ACC112 (cell line): ENCODE measurements at regions not wholly inside any gene's neighbourhood (a gene's known extent, or its start where the extent isn't known, plus 50 kb on each side); places are given as distances from the start of the nearest gene placed in this dataset.

Source experiments
- H2AFZ ChIP-seq: fragments of 200-600 bp; sonication (generic); one replicate; pipeline ENCODE4 v1.6.0; 2017; ENCODE audit warnings: antibody characterized with exemption, low read length; ENCODE audit not compliant: unreplicated experiment
- H3K27ac ChIP-seq: fragments of 200-600 bp; sonication (generic); 2 replicates; pipeline ENCODE4 v1.5.1; 2014; ENCODE audit warnings: low read depth, mild to moderate bottlenecking, antibody characterized with exemption, low read length, moderate library complexity
- H3K27me3 ChIP-seq: fragments of 200-600 bp; sonication (generic); 2 replicates; pipeline ENCODE4 v1.6.1; 2014; ENCODE audit warnings: mild to moderate bottlenecking, antibody characterized with exemption, low read length, moderate library complexity, mixed read lengths; ENCODE audit not compliant: insufficient read depth
- H3K36me3 ChIP-seq: fragments of 200-600 bp; sonication (generic); 2 replicates; pipeline ENCODE4 v1.6.1; 2016; ENCODE audit warnings: mild to moderate bottlenecking, antibody characterized with exemption, low read length, moderate library complexity, mixed read lengths; ENCODE audit not compliant: insufficient read depth
- H3K4me1 ChIP-seq: fragments of 200-600 bp; sonication (generic); one replicate; pipeline ENCODE4 v1.6.1; 2016; ENCODE audit warnings: low read length, mixed read lengths; ENCODE audit not compliant: insufficient read depth, unreplicated experiment, control insufficient read depth
- H3K4me3 ChIP-seq: fragments of 200-600 bp; sonication (generic); 2 replicates; pipeline ENCODE4 v1.5.1; 2014; ENCODE audit warnings: mild to moderate bottlenecking, low read depth, low read length
- H3K79me2 ChIP-seq: fragments of 200-600 bp; sonication (generic); one replicate; pipeline ENCODE4 v1.6.0; 2016; ENCODE audit warnings: low read length; ENCODE audit not compliant: control insufficient read depth, unreplicated experiment, insufficient read depth

DNA sequence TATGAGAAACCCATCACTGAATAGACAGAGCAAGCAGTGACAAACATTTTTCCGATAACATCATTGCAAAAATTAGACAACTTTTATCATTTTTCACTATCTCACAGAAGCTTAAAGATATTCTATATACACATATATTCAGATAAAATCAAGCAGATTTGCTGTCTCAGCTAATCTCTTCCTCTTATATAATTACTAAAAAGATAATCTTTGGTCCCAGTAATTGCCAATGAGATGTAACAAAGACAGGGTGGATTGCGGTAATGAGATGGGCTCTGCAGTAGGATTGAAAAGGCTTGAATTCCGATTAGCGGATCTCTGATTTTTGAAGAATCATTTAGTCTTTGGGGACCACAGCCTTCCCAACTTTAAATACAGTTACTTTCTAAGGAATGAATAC is 63.5 kb downstream of the SYT4 start:
- H2AFZ ChIP-seq, result no peak overlapping the region
- no peaks in the 10 kb centered on the region for H3K4me1 ChIP-seq

GRCh38 chr18:43211059-43211458 is 66.2 kb downstream of the SYT4 start:
- H3K27me3 ChIP-seq, result no peaks in the 10 kb centered on the region
- H3K79me2 ChIP-seq, result no peaks in the 10 kb centered on the region
- no peaks in the 10 kb centered on the region for H3K4me1 ChIP-seq
- H3K27ac ChIP-seq, result no peak overlapping the region
- no peaks in the 10 kb centered on the region for H3K36me3 ChIP-seq
- no peak overlapping the region for H3K4me3 ChIP-seq
- no peak overlapping the region for H2AFZ ChIP-seq

More for the DNA sequence above, 63.5 kb downstream of the SYT4 start:
- H3K36me3 ChIP-seq, result no peaks in the 10 kb centered on the region
- H3K4me3 ChIP-seq, result no peak overlapping the region
- H3K79me2 ChIP-seq, result no peaks in the 10 kb centered on the region
- H3K27ac ChIP-seq, result no peak overlapping the region
- H3K27me3 ChIP-seq, result no peaks in the 10 kb centered on the region

- no peaks in the 10 kb centered on the region for H3K27me3 ChIP-seq
- H3K27ac ChIP-seq, result no peak overlapping the region
- H3K4me3 ChIP-seq, result no peak overlapping the region
- H2AFZ ChIP-seq, result no peak overlapping the region
- no peaks in the 10 kb centered on the region for H3K79me2 ChIP-seq
- H3K36me3 ChIP-seq, result no peaks in the 10 kb centered on the region
- peaks cover 7% of the 10 kb centered on the region for H3K4me1 ChIP-seq
Observed at GRCh38 chr18:43195421-43195820, 79.9 kb upstream of the RIT2 start.

GRCh38 chr18:43193336-43193735 is 77.9 kb upstream of the RIT2 start:
- H3K27me3 ChIP-seq, result no peaks in the 10 kb centered on the region

GRCh38 chr18:43192408-43192807 is 76.9 kb upstream of the RIT2 start:
- peaks cover 7% of the 10 kb centered on the region for H3K4me1 ChIP-seq
- no peaks in the 10 kb centered on the region for H3K36me3 ChIP-seq
- no peaks in the 10 kb centered on the region for H3K79me2 ChIP-seq
- H3K27me3 ChIP-seq, result no peaks in the 10 kb centered on the region
- peak overlapping the region; percentile 63 for H2AFZ ChIP-seq
- H3K27ac ChIP-seq, result no peak overlapping the region
- no peak overlapping the region for H3K4me3 ChIP-seq

More at GRCh38 chr18:43193336-43193735, 77.9 kb upstream of the RIT2 start:
- no peaks in the 10 kb centered on the region for H3K79me2 ChIP-seq
- H3K27ac ChIP-seq, result no peak overlapping the region
- no peak overlapping the region for H3K4me3 ChIP-seq
- H3K36me3 ChIP-seq, result no peaks in the 10 kb centered on the region
- no peak overlapping the region for H2AFZ ChIP-seq
- H3K4me1 ChIP-seq, result peaks cover 7% of the 10 kb centered on the region

DNA sequence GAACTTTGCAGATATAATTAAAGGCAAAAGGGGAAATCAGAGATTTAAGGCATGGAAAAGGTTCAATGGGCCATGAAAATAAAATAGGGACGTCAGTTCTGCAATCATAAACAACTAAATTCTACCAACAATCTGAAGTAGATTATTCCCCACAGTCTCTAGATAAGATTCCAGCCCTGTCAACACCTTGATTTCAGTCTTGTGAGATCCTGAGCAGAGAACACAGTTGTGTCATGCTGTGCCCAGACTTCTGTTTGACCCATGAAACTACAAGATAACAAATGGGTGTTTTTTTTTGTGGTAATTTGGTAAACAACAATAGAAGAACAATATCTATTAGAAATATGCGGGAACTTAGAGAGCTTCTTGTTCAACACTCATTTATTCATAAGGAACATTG is 66.2 kb upstream of the RIT2 start:
- Histone ChIP-seq H3K4me1 (no peaks in the 10 kb centered on the region), H3K27ac (no peak overlapping the region), H3K36me3 (no peaks in the 10 kb centered on the region), H2AFZ (no peak overlapping the region), H3K27me3 (no peaks in the 10 kb centered on the region), H3K4me3 (no peak overlapping the region), H3K79me2 (no peaks in the 10 kb centered on the region)

- Histone ChIP-seq H3K79me2 (no peaks in the 10 kb centered on the region), H3K27ac (no peak overlapping the region), H3K4me3 (no peak overlapping the region), H2AFZ (no peak overlapping the region), H3K4me1 (no peaks in the 10 kb centered on the region), H3K36me3 (no peaks in the 10 kb centered on the region), H3K27me3 (no peaks in the 10 kb centered on the region)
Observed at GRCh38 chr18:43180814-43181213, 65.3 kb upstream of the RIT2 start.

DNA sequence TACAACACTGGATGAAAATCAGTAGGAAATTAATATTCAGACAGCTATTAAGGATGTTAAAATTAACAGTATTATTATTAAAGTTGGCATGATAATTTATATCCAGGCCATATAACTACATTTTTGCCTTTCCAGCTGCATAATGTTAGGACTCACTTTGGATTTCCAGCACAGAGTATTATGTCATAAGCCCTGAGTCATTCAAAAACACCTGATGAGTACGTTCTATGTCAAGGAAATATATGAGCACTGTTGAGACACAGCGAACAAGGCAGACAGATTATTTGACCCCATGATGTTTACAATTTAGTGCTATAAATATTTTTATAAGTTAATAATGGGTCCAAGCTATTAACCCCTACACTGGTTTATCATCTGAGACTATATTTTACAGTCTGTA is 59.8 kb upstream of the RIT2 start:
- no peaks in the 10 kb centered on the region for H3K36me3 ChIP-seq
- no peak overlapping the region for H3K27ac ChIP-seq
- H3K4me1 ChIP-seq, result no peaks in the 10 kb centered on the region
- H3K4me3 ChIP-seq, result no peak overlapping the region
- H2AFZ ChIP-seq, result no peak overlapping the region
- no peaks in the 10 kb centered on the region for H3K79me2 ChIP-seq
- H3K27me3 ChIP-seq, result no peaks in the 10 kb centered on the region

GRCh38 chr18:43170586-43170985 is 55.1 kb upstream of the RIT2 start:
- Histone ChIP-seq H3K36me3 (no peaks in the 10 kb centered on the region), H3K27me3 (no peaks in the 10 kb centered on the region), H2AFZ (no peak overlapping the region), H3K4me3 (no peak overlapping the region), H3K27ac (no peak overlapping the region), H3K79me2 (no peaks in the 10 kb centered on the region), H3K4me1 (no peaks in the 10 kb centered on the region)
